GM23338 (cell line): ENCODE measurements at regions not wholly inside any gene's neighbourhood (a gene's known extent, or its start where the extent isn't known, plus 50 kb on each side); places are given as distances from the start of the nearest gene placed in this dataset.

Source experiments
- ATAC-seq: fragments of 200-7000 bp; cut with Tn5 transposase; 3 replicates; pipeline ENCODE4 v1.9.1; 2020
- DNase-seq: peaks from one replicate; pipeline ENCODE4 v3.0.0-alpha.2; 2015; ENCODE audit warnings: low spot score
- H2AFZ ChIP-seq: fragments of 200-600 bp; sonication (generic); 2 replicates; pipeline ENCODE4 v1.8.0; 2016; ENCODE audit warnings: antibody characterized with exemption, mild to moderate bottlenecking, moderate library complexity
- H3F3A ChIP-seq: fragments of 200-600 bp; sonication (generic); replicated peaks from 2 replicates; pipeline ENCODE4 v1.8.0; 2017; ENCODE audit warnings: antibody characterized with exemption, mixed run types, low read depth
- H3K27ac ChIP-seq: fragments of 200-600 bp; sonication (generic); 2 replicates; pipeline ENCODE4 v1.6.1; 2016; ENCODE audit warnings: low read depth
- H3K27me3 ChIP-seq: fragments of 200-600 bp; sonication (generic); 2 replicates; pipeline ENCODE4 v1.8.0; 2016; ENCODE audit warnings: mild to moderate bottlenecking, mixed run types, moderate library complexity; ENCODE audit not compliant: insufficient read depth
- H3K36me3 ChIP-seq: fragments of 200-600 bp; sonication (generic); 2 replicates; pipeline ENCODE4 v1.8.0; 2016; ENCODE audit warnings: mild to moderate bottlenecking; ENCODE audit not compliant: insufficient read depth
- H3K4me1 ChIP-seq: fragments of 200-600 bp; sonication (generic); 2 replicates; pipeline ENCODE4 v1.8.0; 2016; ENCODE audit warnings: mild to moderate bottlenecking, moderate library complexity; ENCODE audit not compliant: insufficient read depth
- H3K4me2 ChIP-seq: fragments of 200-600 bp; sonication (generic); 2 replicates; pipeline ENCODE4 v1.7.1; 2017; ENCODE audit warnings: mixed run types
- H3K4me3 ChIP-seq: fragments of 200-600 bp; sonication (generic); 2 replicates; pipeline ENCODE4 v1.6.1; 2016; ENCODE audit warnings: mixed run types
- H3K79me2 ChIP-seq: fragments of 200-600 bp; sonication (generic); replicated peaks from 2 replicates; pipeline ENCODE4 v1.8.0; 2017; ENCODE audit warnings: mild to moderate bottlenecking; ENCODE audit not compliant: insufficient read depth
- H3K9me2 ChIP-seq: fragments of 200-600 bp; sonication (generic); 2 replicates; pipeline ENCODE4 v1.8.0; 2017; ENCODE audit not compliant: insufficient read depth
- H4K20me1 ChIP-seq: fragments of 200-600 bp; sonication (generic); replicated peaks from 2 replicates; pipeline ENCODE4 v1.8.0; 2017; ENCODE audit warnings: mild to moderate bottlenecking; ENCODE audit not compliant: insufficient read depth
- H3K27ac Mint-ChIP-seq: 2 replicates; pipeline ENCODE4 v1.8.0; 2020; ENCODE audit warnings: inconsistent platforms, mild to moderate bottlenecking, moderate library complexity, mixed read lengths
- H3K27me3 Mint-ChIP-seq: 3 replicates; pipeline ENCODE4 v1.8.0; 2022; ENCODE audit warnings: low read depth, mild to moderate bottlenecking, moderate library complexity, mixed read lengths, inconsistent platforms; ENCODE audit not compliant: insufficient read depth, poor library complexity
- H3K36me3 Mint-ChIP-seq: 3 replicates; pipeline ENCODE4 v1.8.0; 2021; ENCODE audit warnings: low read depth, mild to moderate bottlenecking, inconsistent platforms, moderate library complexity, mixed read lengths
- H3K4me1 Mint-ChIP-seq: 3 replicates; pipeline ENCODE4 v1.8.0; 2020; ENCODE audit warnings: mild to moderate bottlenecking, inconsistent platforms, mixed read lengths
- H3K4me3 Mint-ChIP-seq: 3 replicates; pipeline ENCODE4 v1.8.0; 2021; ENCODE audit warnings: moderate library complexity, mild to moderate bottlenecking, inconsistent platforms, mixed read lengths
- H3K9me3 Mint-ChIP-seq: 3 replicates; pipeline ENCODE4 v1.8.0; 2020; ENCODE audit warnings: moderate library complexity, mild to moderate bottlenecking, inconsistent platforms, mixed read lengths
- EZH2 ChIP-seq: fragments of 200-600 bp; sonication (generic); IDR thresholded peaks from one replicate; pipeline ENCODE4 v1.8.0; 2017; ENCODE audit warnings: antibody characterized with exemption, mild to moderate bottlenecking, low read depth; ENCODE audit not compliant: unreplicated experiment
- JUNB ChIP-seq: IDR thresholded peaks from one replicate; pipeline ENCODE4 v1.6.1; 2016; ENCODE audit warnings: antibody characterized with exemption; ENCODE audit not compliant: unreplicated experiment
- NANOG ChIP-seq: IDR thresholded peaks from 2 replicates; pipeline ENCODE4 v1.6.1; 2016; ENCODE audit warnings: antibody characterized with exemption, borderline replicate concordance
- POLR2AphosphoS5 ChIP-seq: IDR thresholded peaks from 2 replicates; pipeline ENCODE4 v1.6.1; 2016; ENCODE audit warnings: antibody characterized with exemption, low read depth
- ZNF331 ChIP-seq: fragments of 250-450 bp; sonication (Bioruptor Pico); IDR thresholded peaks from 2 replicates; pipeline ENCODE4 v1.5.0; 2020; ENCODE audit warnings: low read depth, mild to moderate bottlenecking, moderate library complexity
- ZNF462 ChIP-seq: fragments of 250-450 bp; sonication (Bioruptor Pico); IDR thresholded peaks from 2 replicates; pipeline ENCODE4 v1.5.0; 2020; ENCODE audit warnings: mild to moderate bottlenecking, moderate library complexity
- TF ChIP-seq, protein P1 (sequence below): IDR thresholded peaks from one replicate; pipeline ENCODE4 v1.6.1; 2018; ENCODE audit warnings: antibody characterized with exemption; ENCODE audit not compliant: unreplicated experiment
- TF ChIP-seq, protein P2 (sequence below): IDR thresholded peaks from 2 replicates; pipeline ENCODE4 v1.6.1; 2016; ENCODE audit warnings: antibody characterized with exemption

DNA sequence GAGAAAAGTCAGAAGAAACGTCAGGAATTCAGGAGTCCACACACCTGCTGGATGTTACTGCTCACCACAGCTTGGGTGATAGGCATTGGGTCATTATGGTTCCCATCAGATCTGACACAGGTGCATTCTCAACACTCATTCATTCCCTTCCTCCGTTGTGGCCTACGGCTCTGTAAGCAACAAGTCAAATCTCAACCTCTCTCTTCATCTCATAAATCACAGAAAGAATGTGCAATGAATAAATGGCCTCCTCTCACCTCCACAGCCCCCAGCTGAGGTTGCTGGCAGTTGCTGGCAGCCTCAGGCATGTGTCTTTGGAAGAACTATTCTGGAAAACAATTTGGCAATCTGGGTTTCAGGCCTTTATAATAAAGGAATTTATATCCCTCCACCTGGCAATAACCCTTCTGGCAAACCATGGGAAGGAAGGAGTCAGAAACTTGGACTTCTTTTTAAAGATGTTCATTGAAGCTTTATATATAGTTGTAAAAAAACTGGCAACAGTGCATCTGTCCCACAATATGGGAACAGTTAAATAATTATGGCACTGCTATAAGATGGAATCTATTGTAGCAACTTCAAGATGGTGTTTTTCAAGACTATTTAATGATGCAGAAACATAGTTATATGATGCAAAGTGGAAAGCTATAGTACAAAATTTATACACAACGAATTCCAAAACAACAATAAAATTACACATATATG lies 175.4 kb downstream of the ANAPC1 start:
- Histone ChIP-seq H3K4me2 (no peak overlapping the region), H3K4me1 (peaks cover 9% of the 10 kb centered on the region), H3F3A (peaks cover 10% of the 10 kb centered on the region), H3K27ac (no peak overlapping the region), H3K4me3 (no peak overlapping the region), H3K27me3 (no peaks in the 10 kb centered on the region), H3K9me2 (no peaks in the 10 kb centered on the region), H3K36me3 (no peaks in the 10 kb centered on the region), H3K79me2 (no peaks in the 10 kb centered on the region), H2AFZ (no peak overlapping the region), H4K20me1 (no peaks in the 10 kb centered on the region)
- H3K36me3 Mint-ChIP-seq = peaks cover 15% of the 10 kb centered on the region; the same call in 1 of the 3 replicates
- H3K9me3 Mint-ChIP-seq = peaks cover 15% of the 10 kb centered on the region
- H3K4me1 Mint-ChIP-seq = peaks cover 48% of the 10 kb centered on the region
- peaks cover 16% of the 10 kb centered on the region for H3K27me3 Mint-ChIP-seq
- no peak overlapping the region; the same call in 1 of the 2 replicates for H3K27ac Mint-ChIP-seq
- ATAC-seq (no peak), DNase-seq (no peak)
- TF ChIP-seq JUNB (no peak), ZNF331 (CRISPR knock-in tag) (no peak), ZNF462 (CRISPR knock-in tag) (no peak), POLR2AphosphoS5 (no peak), EZH2 (no peak), NANOG (no peak)
- TF ChIP-seq, protein P1, sequence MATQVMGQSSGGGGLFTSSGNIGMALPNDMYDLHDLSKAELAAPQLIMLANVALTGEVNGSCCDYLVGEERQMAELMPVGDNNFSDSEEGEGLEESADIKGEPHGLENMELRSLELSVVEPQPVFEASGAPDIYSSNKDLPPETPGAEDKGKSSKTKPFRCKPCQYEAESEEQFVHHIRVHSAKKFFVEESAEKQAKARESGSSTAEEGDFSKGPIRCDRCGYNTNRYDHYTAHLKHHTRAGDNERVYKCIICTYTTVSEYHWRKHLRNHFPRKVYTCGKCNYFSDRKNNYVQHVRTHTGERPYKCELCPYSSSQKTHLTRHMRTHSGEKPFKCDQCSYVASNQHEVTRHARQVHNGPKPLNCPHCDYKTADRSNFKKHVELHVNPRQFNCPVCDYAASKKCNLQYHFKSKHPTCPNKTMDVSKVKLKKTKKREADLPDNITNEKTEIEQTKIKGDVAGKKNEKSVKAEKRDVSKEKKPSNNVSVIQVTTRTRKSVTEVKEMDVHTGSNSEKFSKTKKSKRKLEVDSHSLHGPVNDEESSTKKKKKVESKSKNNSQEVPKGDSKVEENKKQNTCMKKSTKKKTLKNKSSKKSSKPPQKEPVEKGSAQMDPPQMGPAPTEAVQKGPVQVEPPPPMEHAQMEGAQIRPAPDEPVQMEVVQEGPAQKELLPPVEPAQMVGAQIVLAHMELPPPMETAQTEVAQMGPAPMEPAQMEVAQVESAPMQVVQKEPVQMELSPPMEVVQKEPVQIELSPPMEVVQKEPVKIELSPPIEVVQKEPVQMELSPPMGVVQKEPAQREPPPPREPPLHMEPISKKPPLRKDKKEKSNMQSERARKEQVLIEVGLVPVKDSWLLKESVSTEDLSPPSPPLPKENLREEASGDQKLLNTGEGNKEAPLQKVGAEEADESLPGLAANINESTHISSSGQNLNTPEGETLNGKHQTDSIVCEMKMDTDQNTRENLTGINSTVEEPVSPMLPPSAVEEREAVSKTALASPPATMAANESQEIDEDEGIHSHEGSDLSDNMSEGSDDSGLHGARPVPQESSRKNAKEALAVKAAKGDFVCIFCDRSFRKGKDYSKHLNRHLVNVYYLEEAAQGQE = no peak
- TF ChIP-seq, protein P2, sequence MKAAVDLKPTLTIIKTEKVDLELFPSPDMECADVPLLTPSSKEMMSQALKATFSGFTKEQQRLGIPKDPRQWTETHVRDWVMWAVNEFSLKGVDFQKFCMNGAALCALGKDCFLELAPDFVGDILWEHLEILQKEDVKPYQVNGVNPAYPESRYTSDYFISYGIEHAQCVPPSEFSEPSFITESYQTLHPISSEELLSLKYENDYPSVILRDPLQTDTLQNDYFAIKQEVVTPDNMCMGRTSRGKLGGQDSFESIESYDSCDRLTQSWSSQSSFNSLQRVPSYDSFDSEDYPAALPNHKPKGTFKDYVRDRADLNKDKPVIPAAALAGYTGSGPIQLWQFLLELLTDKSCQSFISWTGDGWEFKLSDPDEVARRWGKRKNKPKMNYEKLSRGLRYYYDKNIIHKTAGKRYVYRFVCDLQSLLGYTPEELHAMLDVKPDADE = no peak
- no peak overlapping the region for H3K4me3 Mint-ChIP-seq
